KMS-11 (cell line): ENCODE measurements at regions not wholly inside any gene's neighbourhood (a gene's known extent, or its start where the extent isn't known, plus 50 kb on each side); places are given as distances from the start of the nearest gene placed in this dataset.

Source experiments
- H2AFZ ChIP-seq: fragments of 200-600 bp; sonication (generic); 2 replicates; pipeline ENCODE4 v1.6.1; 2016; ENCODE audit warnings: antibody characterized with exemption, mixed run types, low read depth
- H3K27ac ChIP-seq: fragments of 200-600 bp; sonication (generic); 2 replicates; pipeline ENCODE4 v1.6.1; 2016; ENCODE audit warnings: mild to moderate bottlenecking, mixed run types
- H3K27me3 ChIP-seq: fragments of 200-600 bp; sonication (generic); 2 replicates; pipeline ENCODE4 v1.6.1; 2017; ENCODE audit warnings: mild to moderate bottlenecking, low read depth, mixed run types, moderate library complexity; ENCODE audit not compliant: insufficient read depth
- H3K36me3 ChIP-seq: fragments of 200-600 bp; sonication (generic); 2 replicates; pipeline ENCODE4 v1.6.1; 2017; ENCODE audit warnings: mild to moderate bottlenecking, mixed run types; ENCODE audit not compliant: insufficient read depth
- H3K4me1 ChIP-seq: fragments of 200-600 bp; sonication (generic); 2 replicates; pipeline ENCODE4 v1.6.1; 2016; ENCODE audit warnings: mild to moderate bottlenecking, low read depth, mixed run types; ENCODE audit not compliant: poor library complexity, severe bottlenecking
- H3K4me2 ChIP-seq: fragments of 200-600 bp; sonication (generic); 2 replicates; pipeline ENCODE4 v1.7.0; 2016; ENCODE audit warnings: mild to moderate bottlenecking, mixed run types
- H3K4me3 ChIP-seq: fragments of 200-600 bp; sonication (generic); IDR thresholded peaks from 2 replicates; pipeline ENCODE4 v1.6.1; 2017; ENCODE audit warnings: low read depth, low read length, mixed read lengths; ENCODE audit not compliant: insufficient read depth
- H3K79me2 ChIP-seq: fragments of 200-600 bp; sonication (generic); 2 replicates; pipeline ENCODE4 v1.6.1; 2016; ENCODE audit warnings: low read depth, mixed run types; ENCODE audit not compliant: insufficient read depth
- H3K9ac ChIP-seq: fragments of 200-600 bp; sonication (generic); 2 replicates; pipeline ENCODE4 v1.6.1; 2016; ENCODE audit warnings: mild to moderate bottlenecking, mixed run types
- H4K20me1 ChIP-seq: fragments of 200-600 bp; sonication (generic); 2 replicates; pipeline ENCODE4 v1.6.1; 2016; ENCODE audit warnings: mild to moderate bottlenecking, mixed run types; ENCODE audit not compliant: insufficient read depth
- TF ChIP-seq, protein P1 (sequence below): fragments of 200-600 bp; sonication (generic); conservative IDR thresholded peaks from 2 replicates; pipeline ENCODE4 v1.6.1; 2017; ENCODE audit warnings: low read depth, mild to moderate bottlenecking, antibody characterized with exemption, low read length, moderate library complexity, mixed read lengths

DNA sequence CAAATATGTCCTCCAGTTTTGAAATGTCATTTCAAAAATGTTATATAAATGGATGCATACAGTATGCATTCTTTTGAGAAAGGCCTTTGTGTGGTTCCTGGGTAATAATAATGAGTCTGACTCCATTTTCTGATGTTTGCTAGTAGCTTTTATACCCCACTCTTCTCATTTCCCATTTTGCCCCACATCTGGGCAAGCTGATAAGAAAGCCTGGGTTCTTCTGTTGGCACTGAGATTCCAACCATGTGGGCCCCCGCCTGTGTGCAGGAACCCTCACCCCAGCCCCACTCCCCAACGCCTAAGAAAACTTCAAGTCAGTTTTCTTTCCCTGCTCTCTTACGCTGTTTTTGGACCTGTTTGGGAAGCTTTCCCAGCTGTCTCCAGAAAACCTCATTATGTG, 89.4 kb downstream of the SNX18 start:
- H3K4me1 ChIP-seq: peaks cover 22% of the 10 kb centered on the region
- TF ChIP-seq, protein P1, sequence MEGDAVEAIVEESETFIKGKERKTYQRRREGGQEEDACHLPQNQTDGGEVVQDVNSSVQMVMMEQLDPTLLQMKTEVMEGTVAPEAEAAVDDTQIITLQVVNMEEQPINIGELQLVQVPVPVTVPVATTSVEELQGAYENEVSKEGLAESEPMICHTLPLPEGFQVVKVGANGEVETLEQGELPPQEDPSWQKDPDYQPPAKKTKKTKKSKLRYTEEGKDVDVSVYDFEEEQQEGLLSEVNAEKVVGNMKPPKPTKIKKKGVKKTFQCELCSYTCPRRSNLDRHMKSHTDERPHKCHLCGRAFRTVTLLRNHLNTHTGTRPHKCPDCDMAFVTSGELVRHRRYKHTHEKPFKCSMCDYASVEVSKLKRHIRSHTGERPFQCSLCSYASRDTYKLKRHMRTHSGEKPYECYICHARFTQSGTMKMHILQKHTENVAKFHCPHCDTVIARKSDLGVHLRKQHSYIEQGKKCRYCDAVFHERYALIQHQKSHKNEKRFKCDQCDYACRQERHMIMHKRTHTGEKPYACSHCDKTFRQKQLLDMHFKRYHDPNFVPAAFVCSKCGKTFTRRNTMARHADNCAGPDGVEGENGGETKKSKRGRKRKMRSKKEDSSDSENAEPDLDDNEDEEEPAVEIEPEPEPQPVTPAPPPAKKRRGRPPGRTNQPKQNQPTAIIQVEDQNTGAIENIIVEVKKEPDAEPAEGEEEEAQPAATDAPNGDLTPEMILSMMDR: no peak

DNA sequence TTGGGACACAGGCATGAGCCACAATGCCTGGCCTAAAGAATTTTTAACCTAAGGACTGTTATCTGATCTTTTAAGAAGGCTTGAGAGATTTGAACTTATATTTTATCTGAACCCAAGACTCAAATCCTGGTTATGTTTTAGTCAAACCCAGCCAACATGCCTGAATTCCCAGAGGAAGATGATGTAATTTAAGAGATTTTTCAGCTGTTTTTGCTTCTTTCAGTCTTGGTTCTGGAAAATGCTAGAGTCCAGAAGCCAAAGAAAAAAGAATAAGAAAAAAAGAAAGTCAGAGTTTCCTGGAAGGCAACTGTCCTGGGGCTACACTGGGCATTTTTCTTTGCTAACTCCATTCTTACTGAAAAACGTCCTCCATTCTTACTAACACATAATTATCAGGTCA, 85.8 kb downstream of the SNX18 start:
- Histone ChIP-seq H3K4me1 (no peaks in the 10 kb centered on the region), H4K20me1 (no peaks in the 10 kb centered on the region), H3K9ac (no peak overlapping the region), H3K79me2 (no peaks in the 10 kb centered on the region), H3K27ac (no peak overlapping the region), H3K4me3 (no peak overlapping the region), H2AFZ (no peak overlapping the region), H3K36me3 (no peaks in the 10 kb centered on the region), H3K4me2 (no peak overlapping the region), H3K27me3 (no peaks in the 10 kb centered on the region)
- TF ChIP-seq, protein P1: no peak

More for the DNA sequence above, 89.4 kb downstream of the SNX18 start:
- no peaks in the 10 kb centered on the region for H3K27me3 ChIP-seq
- no peak overlapping the region for H2AFZ ChIP-seq
- H3K4me2 ChIP-seq: no peak overlapping the region
- no peaks in the 10 kb centered on the region for H3K36me3 ChIP-seq
- H3K4me3 ChIP-seq: no peak overlapping the region
- no peak overlapping the region for H3K9ac ChIP-seq
- H4K20me1 ChIP-seq: no peaks in the 10 kb centered on the region
- H3K79me2 ChIP-seq: no peaks in the 10 kb centered on the region
- no peak overlapping the region for H3K27ac ChIP-seq

DNA sequence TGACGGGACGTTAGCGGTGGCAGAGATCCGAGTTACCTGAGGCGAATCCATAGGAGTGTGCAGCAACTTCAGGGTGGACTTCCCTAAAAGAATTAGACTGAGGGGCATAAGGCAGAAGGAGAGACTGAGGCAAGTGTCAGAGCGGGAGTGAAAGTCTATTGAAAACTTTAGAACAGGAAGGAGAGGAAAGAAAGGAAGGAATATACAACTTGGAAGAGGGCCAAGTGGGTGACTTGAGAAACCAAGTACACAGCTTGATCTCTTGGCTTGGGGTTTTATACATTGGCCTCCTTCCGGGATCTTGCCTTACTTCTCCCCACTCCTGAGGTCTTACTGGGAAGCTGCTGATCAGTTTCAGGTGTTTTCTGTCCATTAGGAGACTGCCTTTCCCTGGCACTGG, 84.9 kb downstream of the SNX18 start:
- no peaks in the 10 kb centered on the region for H3K79me2 ChIP-seq
- H3K4me1 ChIP-seq: no peaks in the 10 kb centered on the region
- H3K27me3 ChIP-seq: no peaks in the 10 kb centered on the region
- H3K27ac ChIP-seq: no peak overlapping the region
- no peak overlapping the region for H2AFZ ChIP-seq
- H3K9ac ChIP-seq: no peak overlapping the region
- no peak overlapping the region for H3K4me3 ChIP-seq
- TF ChIP-seq, protein P1: no peak
- no peak overlapping the region for H3K4me2 ChIP-seq
- no peaks in the 10 kb centered on the region for H4K20me1 ChIP-seq
- no peaks in the 10 kb centered on the region for H3K36me3 ChIP-seq

DNA sequence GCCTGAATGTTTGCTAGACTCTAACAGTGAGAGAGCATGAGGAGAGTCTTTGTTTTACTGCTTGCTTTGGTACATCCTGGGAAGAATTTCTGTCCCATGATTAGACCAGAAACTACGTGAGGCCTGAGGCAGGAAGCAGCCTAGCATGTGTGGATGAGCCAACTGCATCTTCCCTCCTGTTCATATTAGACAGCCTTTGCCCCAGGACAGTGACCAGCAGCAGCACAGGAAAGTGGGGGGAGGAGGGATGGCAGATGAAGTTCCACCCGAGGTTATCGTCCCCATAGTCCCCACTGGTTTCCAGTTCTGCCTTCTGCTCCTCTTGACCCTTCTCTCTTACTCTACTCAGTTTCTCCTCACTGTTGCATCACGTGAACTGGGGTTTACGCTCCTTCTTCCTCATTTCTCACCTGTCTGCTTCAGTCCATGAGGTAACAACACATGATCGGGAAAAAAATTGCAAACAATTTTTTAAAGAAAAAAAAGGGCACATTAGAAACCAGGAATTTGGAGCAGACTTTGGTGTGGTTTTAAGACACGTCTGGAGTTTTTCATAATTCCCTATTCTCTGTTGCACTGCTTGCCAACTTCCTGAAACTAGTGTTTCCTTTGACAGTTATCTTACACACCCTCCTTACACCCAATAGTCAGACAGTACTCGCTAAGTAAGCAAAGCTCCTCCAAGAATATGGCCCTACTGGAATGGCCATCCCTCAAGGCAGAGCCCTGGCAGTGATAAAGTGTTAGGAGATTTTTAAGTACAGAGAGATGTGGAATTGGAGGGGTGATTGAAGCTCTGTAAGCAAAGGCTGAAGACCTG, 84.1 kb downstream of the SNX18 start:
- H3K79me2 ChIP-seq: no peaks in the 10 kb centered on the region
- no peaks in the 10 kb centered on the region for H4K20me1 ChIP-seq
- no peak overlapping the region for H3K9ac ChIP-seq
- H3K27ac ChIP-seq: no peak overlapping the region
- no peak overlapping the region for H3K4me3 ChIP-seq
- H3K36me3 ChIP-seq: no peaks in the 10 kb centered on the region
- no peak overlapping the region for H3K4me2 ChIP-seq
- TF ChIP-seq, protein P1: no peak
- H3K4me1 ChIP-seq: no peaks in the 10 kb centered on the region
- H2AFZ ChIP-seq: no peak overlapping the region
- H3K27me3 ChIP-seq: no peaks in the 10 kb centered on the region
